Prostate gland (tissue), 2 donors: ENCODE measurements at regions not wholly inside any gene's neighbourhood (a gene's known extent, or its start where the extent isn't known, plus 50 kb on each side); places are given as distances from the start of the nearest gene placed in this dataset.

Experiments used
- CTCF ChIP-seq, 4 experiments: fragments of 200-600 bp in 2 of 4; fragments of 450-650 bp in 2 of 4; sonication (generic) in 2 of 4; IDR thresholded peaks; 1 replicate in 3 of 4; 2 replicates in 1 of 4; pipeline ENCODE4 v1.5.1; 2016 to 2019; ENCODE audit warnings: antibody characterized with exemption in 4 of 4, mild to moderate bottlenecking in 2 of 4, moderate library complexity in 2 of 4
- POLR2A ChIP-seq: fragments of 450-650 bp; IDR thresholded peaks from one replicate; pipeline ENCODE4 v1.6.1; 2016; ENCODE audit warnings: antibody characterized with exemption, mild to moderate bottlenecking
- POLR2AphosphoS5 ChIP-seq: sonication (generic); formaldehyde crosslinking; IDR thresholded peaks from one replicate; pipeline ENCODE4 v1.6.1; 2017; ENCODE audit warnings: antibody characterized with exemption

GRCh38 chr9:7510199-7510598, 289.4 kb downstream of the DMAC1 start:
- TF ChIP-seq CTCF (IDR thresholded peaks at IDR 0.05) (no peak), POLR2A (no peak), POLR2AphosphoS5 (no peak)
